MCF 10A (cell line): ENCODE measurements at regions not wholly inside any gene's neighbourhood (a gene's known extent, or its start where the extent isn't known, plus 50 kb on each side); places are given as distances from the start of the nearest gene placed in this dataset.
A peak's percentile ranks its signal among the peaks of the same experiment; 100 is the strongest.

Experiments
- BruUV-seq: library from RNA; stranded (reverse); fragments of 400-500 nt; replicated peaks from 2 replicates; lab custom pipeline; 2021; lab: Mats Ljungman, UMichigan
- CTCF ChIA-PET: fragments of 300-600 bp; sonication (Branson Sonifier 250); formaldehyde crosslinking; extraction: SDS; loops from one replicate; lab custom pipeline; 2021; ENCODE audit warnings: antibody characterized with exemption, inconsistent platforms; lab: Yijun Ruan, JAX
- POLR2A ChIA-PET: fragments of 300-600, 350-650 bp; sonication (Branson Sonifier 250); formaldehyde crosslinking; extraction: SDS; loops from one replicate; lab custom pipeline; 2020; ENCODE audit warnings: antibody characterized with exemption, inconsistent platforms; lab: Yijun Ruan, JAX
- DNase-seq: peaks from one replicate; pipeline ENCODE4 v3.0.0-alpha.2; 2018; ENCODE audit not compliant: unreplicated experiment
- H3K27ac Mint-ChIP-seq: one replicate; pipeline ENCODE4 v1.8.0; 2022; ENCODE audit warnings: mild to moderate bottlenecking, low read depth, mixed read lengths; ENCODE audit not compliant: unreplicated experiment
- H3K27me3 Mint-ChIP-seq: one replicate; pipeline ENCODE4 v1.8.0; 2022; ENCODE audit warnings: mixed read lengths; ENCODE audit not compliant: insufficient read depth, unreplicated experiment
- H3K36me3 Mint-ChIP-seq: one replicate; pipeline ENCODE4 v1.8.0; 2022; ENCODE audit warnings: mild to moderate bottlenecking, moderate library complexity, mixed read lengths; ENCODE audit not compliant: insufficient read depth, unreplicated experiment
- H3K4me1 Mint-ChIP-seq: one replicate; pipeline ENCODE4 v1.8.0; 2022; ENCODE audit warnings: mixed read lengths; ENCODE audit not compliant: insufficient read depth, unreplicated experiment
- H3K4me3 Mint-ChIP-seq: one replicate; pipeline ENCODE4 v1.8.0; 2022; ENCODE audit warnings: mild to moderate bottlenecking, moderate library complexity, mixed read lengths; ENCODE audit not compliant: unreplicated experiment
- H3K9me3 Mint-ChIP-seq: one replicate; pipeline ENCODE4 v1.8.0; 2022; ENCODE audit warnings: mixed read lengths; ENCODE audit not compliant: unreplicated experiment
- intact Hi-C: fragments of 100-400 bp; cut with micrococcal nuclease; formaldehyde crosslinking; loops from 2 replicates; pipeline ENCODE4 v1.14.1; 2022
- TF ChIP-seq, protein P1 (sequence below): fragments of 200-600 bp; IDR thresholded peaks from one replicate; pipeline ENCODE4 v1.8.0; 2022; ENCODE audit warnings: antibody characterized with exemption, mild to moderate bottlenecking; ENCODE audit not compliant: unreplicated experiment

DNA sequence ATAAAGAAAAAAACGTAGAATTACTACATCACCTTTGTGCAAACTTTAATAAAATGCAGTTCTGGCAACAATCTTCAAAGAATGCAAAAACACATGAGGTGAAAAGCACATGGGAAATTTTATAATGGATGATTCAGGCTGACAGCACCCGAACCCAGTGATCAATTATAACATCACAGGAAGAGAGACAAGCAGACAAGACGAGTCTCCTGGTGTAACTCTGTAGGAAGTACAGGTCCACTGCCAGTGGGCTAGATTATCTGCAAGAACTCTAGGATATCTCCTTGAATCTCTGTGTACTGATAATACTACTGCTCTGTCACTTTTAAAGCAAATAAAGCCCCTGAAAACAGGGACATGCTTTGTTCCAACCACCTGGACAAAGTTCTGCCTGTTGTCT, 58.9 kb upstream of the NXF3 start:
- H3K9me3 Mint-ChIP-seq, result peaks cover 9% of the 10 kb centered on the region
- ChIA-PET CTCF (no interaction called here), POLR2A (no interaction called here)
- no peak for DNase-seq
- TF ChIP-seq, protein P1, sequence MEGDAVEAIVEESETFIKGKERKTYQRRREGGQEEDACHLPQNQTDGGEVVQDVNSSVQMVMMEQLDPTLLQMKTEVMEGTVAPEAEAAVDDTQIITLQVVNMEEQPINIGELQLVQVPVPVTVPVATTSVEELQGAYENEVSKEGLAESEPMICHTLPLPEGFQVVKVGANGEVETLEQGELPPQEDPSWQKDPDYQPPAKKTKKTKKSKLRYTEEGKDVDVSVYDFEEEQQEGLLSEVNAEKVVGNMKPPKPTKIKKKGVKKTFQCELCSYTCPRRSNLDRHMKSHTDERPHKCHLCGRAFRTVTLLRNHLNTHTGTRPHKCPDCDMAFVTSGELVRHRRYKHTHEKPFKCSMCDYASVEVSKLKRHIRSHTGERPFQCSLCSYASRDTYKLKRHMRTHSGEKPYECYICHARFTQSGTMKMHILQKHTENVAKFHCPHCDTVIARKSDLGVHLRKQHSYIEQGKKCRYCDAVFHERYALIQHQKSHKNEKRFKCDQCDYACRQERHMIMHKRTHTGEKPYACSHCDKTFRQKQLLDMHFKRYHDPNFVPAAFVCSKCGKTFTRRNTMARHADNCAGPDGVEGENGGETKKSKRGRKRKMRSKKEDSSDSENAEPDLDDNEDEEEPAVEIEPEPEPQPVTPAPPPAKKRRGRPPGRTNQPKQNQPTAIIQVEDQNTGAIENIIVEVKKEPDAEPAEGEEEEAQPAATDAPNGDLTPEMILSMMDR, result no peak
- H3K4me1 Mint-ChIP-seq, result peaks cover 13% of the 10 kb centered on the region
- H3K36me3 Mint-ChIP-seq, result no peaks in the 10 kb centered on the region
- intact Hi-C loops, result no loop called here
- peaks cover 49% of the 10 kb centered on the region for H3K27me3 Mint-ChIP-seq
- BruUV-seq, result no TSS peak
- H3K4me3 Mint-ChIP-seq, result no peak overlapping the region
- H3K27ac Mint-ChIP-seq, result peak overlapping the region; percentile 5

DNA sequence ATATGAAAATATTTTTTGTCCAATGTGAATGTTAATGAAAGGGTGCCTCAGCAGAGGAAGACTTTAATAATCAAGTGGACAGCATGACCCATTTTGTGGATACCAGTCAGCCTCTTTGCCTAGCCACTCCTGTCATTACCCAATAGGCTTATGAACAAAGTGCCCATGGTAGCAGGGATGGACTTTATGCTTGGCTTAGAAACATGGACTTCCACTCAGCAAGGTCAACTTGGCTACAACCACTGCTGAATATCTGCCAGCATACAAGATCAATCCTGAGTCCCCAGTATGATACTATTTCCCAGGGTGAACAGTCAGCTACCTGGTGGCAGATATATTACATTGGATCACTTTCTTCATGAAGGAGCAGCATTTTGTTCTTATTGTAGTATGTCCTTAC, 56.7 kb upstream of the NXF3 start:
- no peaks in the 10 kb centered on the region for H3K36me3 Mint-ChIP-seq
- POLR2A ChIA-PET, result no interaction called here
- H3K27me3 Mint-ChIP-seq, result peaks cover 39% of the 10 kb centered on the region
- peaks cover 9% of the 10 kb centered on the region for H3K9me3 Mint-ChIP-seq
- DNase-seq, result no peak
- no TSS peak for BruUV-seq
- H3K4me1 Mint-ChIP-seq, result peaks cover 13% of the 10 kb centered on the region
- intact Hi-C loops, result no loop called here
- no peak overlapping the region for H3K27ac Mint-ChIP-seq
- TF ChIP-seq, protein P1, result no peak
- H3K4me3 Mint-ChIP-seq, result no peak overlapping the region
- CTCF ChIA-PET, result no interaction called here

DNA sequence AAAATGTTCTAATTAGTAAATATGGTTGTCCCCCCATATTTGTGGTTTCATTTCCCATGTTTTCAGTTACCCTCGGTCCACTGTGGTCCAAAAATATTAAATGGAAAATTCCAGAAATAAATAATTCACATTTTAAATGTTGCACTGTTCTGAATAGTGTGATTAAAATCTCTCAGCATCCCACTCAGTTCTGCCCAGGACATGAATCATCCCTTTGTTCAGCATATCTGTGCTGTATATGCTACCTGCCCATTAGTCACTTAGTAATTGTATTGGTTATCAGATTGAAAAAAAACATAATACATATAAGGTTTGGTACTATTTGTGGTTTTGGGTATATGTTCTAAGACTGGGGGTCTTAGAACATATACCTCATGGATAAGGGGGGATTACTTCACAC, 55.1 kb upstream of the NXF3 start:
- Mint-ChIP-seq H3K9me3 (peaks cover 9% of the 10 kb centered on the region), H3K27ac (no peak overlapping the region), H3K27me3 (peaks cover 43% of the 10 kb centered on the region), H3K4me1 (peaks cover 11% of the 10 kb centered on the region), H3K4me3 (no peak overlapping the region), H3K36me3 (no peaks in the 10 kb centered on the region)
- ChIA-PET POLR2A (interaction anchor here (0.5 kb wide), 1 partner anchor 248 kb away, joined by 3 read pairs; no protein-coding TSS in a partner anchor), CTCF (no interaction called here)
- intact Hi-C loops, result no loop called here
- DNase-seq, result no peak
- BruUV-seq, result no TSS peak
- TF ChIP-seq, protein P1, result no peak
